ENCODE measurements at regions not wholly inside any gene's neighbourhood (a gene's known extent, or its start where the extent isn't known, plus 50 kb on each side); places are given as distances from the start of the nearest gene placed in this dataset.

- TF ChIP-seq CTCF (IDR thresholded peaks at IDR 0.05) = no peak
- TF ChIP-seq POLR2A (IDR thresholded peaks at IDR 0.05; ENCODE audit: low read depth) = no peak
- no peak for TF ChIP-seq EP300 (IDR thresholded peaks at IDR 0.05)
Measured at GRCh38 chr5:4384649-4385048, 755.5 kb upstream of the ADAMTS16 start.
